Stomach (tissue), 8 donors: ENCODE measurements at regions not wholly inside any gene's neighbourhood (a gene's known extent, or its start where the extent isn't known, plus 50 kb on each side); places are given as distances from the start of the nearest gene placed in this dataset.

Experiments
- DNase-seq, 2 donors: peaks; one replicate each; pipeline versions ENCODE4 v3.0.0 to v3.0.0-alpha.2; 2013 to 2019
- H3K27ac ChIP-seq, 5 donors: fragments of 200-600 bp in 4 of 5; sonication (generic) in 4 of 5; one replicate each; pipeline ENCODE4 v1.5.1; 2013 to 2019; ENCODE audit warnings: mild to moderate bottlenecking in 1 of 5, moderate library complexity in 1 of 5
- H3K27me3 ChIP-seq, 3 donors: fragments of 200-600 bp; sonication (generic); one replicate each; pipeline ENCODE4 v1.5.1; 2017 to 2019; ENCODE audit warnings: mixed run types in 1 of 3
- H3K36me3 ChIP-seq, 4 donors: fragments of 200-600 bp; sonication (generic); 1 replicate in 3 of 4; 2 replicates in 1 of 4; pipeline ENCODE4 v1.5.1; 2016 to 2019
- H3K4me1 ChIP-seq, 4 donors: fragments of 200-600 bp; sonication (generic); one replicate each; pipeline ENCODE4 v1.5.1; 2016 to 2019
- H3K4me3 ChIP-seq, 4 donors: fragments of 200-600 bp; sonication (generic) in 3 of 4; one replicate each; pipeline ENCODE4 v1.5.1; 2016 to 2019; ENCODE audit warnings: mild to moderate bottlenecking in 1 of 4
- H3K9me3 ChIP-seq, 4 donors: fragments of 200-600 bp; sonication (generic); one replicate each; pipeline ENCODE4 v1.5.1; 2016 to 2019
- CTCF ChIP-seq, 7 experiments: fragments of 450-650 bp in 4 of 7; fragments of 200-600 bp in 3 of 7; sonication (generic) in 3 of 7; IDR thresholded peaks; one replicate each; pipeline ENCODE4 v1.5.1; 2016 to 2019; ENCODE audit warnings: antibody characterized with exemption in 7 of 7, control low read depth in 2 of 7, mild to moderate bottlenecking in 1 of 7
- EP300 ChIP-seq: sonication (generic); formaldehyde crosslinking; IDR thresholded peaks from one replicate; pipeline ENCODE4 v1.6.1; 2017; ENCODE audit warnings: antibody characterized with exemption
- POLR2A ChIP-seq, 4 donors: fragments of 450-650 bp; IDR thresholded peaks; one replicate each; pipeline ENCODE4 v1.6.1; 2016; ENCODE audit warnings: antibody characterized with exemption in 4 of 4, control low read depth in 2 of 4, mild to moderate bottlenecking in 1 of 4, moderate library complexity in 1 of 4
- POLR2AphosphoS5 ChIP-seq, 3 donors: sonication (generic); formaldehyde crosslinking; IDR thresholded peaks; one replicate each; pipeline ENCODE4 v1.6.1; 2016; ENCODE audit warnings: antibody characterized with exemption in 3 of 3
- WGBS, 5 donors: extraction: QIAGEN DNeasy Blood & Tissue Kit in 3 of 5; methylation state at CpG; one replicate each; pipeline versions ENCODE4 v1.1.5 to v1.1.7; 2013 to 2018; 5-methylcytosine and 5-hydroxymethylcytosine counted together
- intact Hi-C: fragments of 100-400 bp; cut with DNase I; formaldehyde crosslinking; loops from one replicate; pipeline ENCODE4 v1.15.1; 2023; ENCODE audit warnings: low total_unique reads
- donor health status: healthy with polysubstance abuse.
- donor health status: Bipolar disorder and iron deficiency.
- donor health status: healthy.

DNA sequence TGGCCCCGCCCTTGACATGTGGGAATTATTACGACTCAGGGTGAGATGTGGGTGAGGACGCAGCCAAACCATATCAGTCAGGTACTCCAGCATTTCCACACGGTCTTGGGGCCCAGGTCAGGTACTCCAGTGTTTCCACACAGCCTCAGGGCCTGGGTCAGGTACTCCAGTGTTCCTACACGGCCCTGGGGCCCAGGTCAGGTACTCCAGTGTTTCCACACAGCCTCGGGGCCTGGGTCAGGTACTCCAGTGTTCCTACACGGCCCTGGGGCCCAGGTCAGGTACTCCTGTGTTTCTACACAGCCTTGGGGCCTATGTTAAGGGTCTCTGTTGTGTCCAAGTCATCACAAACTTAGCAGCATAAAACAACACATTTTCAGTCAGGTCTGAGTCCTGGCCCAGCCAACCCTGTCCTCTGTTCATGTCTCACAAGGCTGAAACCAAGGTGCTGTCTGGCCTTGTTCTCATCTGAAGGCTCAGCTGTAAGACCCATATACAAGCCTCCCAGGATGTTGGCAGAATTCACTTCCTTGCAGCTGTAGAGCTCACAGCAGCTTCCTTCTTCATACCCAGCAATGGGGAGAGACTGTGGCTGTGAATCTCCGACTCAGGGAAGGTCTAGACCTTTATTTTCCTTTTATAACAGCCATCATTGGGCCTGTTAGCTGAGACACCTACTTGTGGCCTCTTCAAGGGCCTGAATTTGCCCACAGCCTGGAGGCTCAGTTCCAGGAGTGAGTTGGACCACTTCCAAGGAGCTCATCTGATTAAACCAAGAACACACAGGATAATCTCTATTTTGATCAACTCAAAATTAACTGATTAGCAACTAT is 107.6 kb upstream of the SFSWAP start:
- H3K27me3 ChIP-seq, result peaks cover 0 to 59% (median 0%) of the 10 kb centered on the region in 3 donors
- H3K36me3 ChIP-seq, result no peaks in the 10 kb centered on the region
- no peaks in the 10 kb centered on the region for H3K9me3 ChIP-seq
- WGBS, 5 donors, result 60 to 73% (median 68%) methylated on average over 7 to 8 of the region's 8 CpGs
- H3K4me1 ChIP-seq, result peaks cover 0 to 7% (median 0%) of the 10 kb centered on the region in 4 donors
- TF ChIP-seq POLR2AphosphoS5 (IDR thresholded peaks at IDR 0.05) (no peak), EP300 (no peak), CTCF (IDR thresholded peaks at IDR 0.05) (no peak), POLR2A (IDR thresholded peaks at IDR 0.05) (no peak)
- H3K27ac ChIP-seq, result no peak overlapping the region
- intact Hi-C loops, result no loop called here
- DNase-seq, result no peak
- H3K4me3 ChIP-seq, result no peak overlapping the region

GRCh38 chr12:131603939-131604795 is 106.7 kb upstream of the SFSWAP start:
- peaks cover 0 to 14% (median 0%) of the 10 kb centered on the region in 4 donors for H3K4me1 ChIP-seq
- 24 to 56% (median 35%) methylated on average over 19 to 21 of the region's 21 CpGs for WGBS, 5 donors
- H3K9me3 ChIP-seq, result no peaks in the 10 kb centered on the region
- TF ChIP-seq POLR2AphosphoS5 (IDR thresholded peaks at IDR 0.05), result no peak
- no peak overlapping the region for H3K27ac ChIP-seq
- intact Hi-C loops, result no loop called here
- DNase-seq, result peak in 1 of 2 donors; percentile 51
- H3K36me3 ChIP-seq, result no peaks in the 10 kb centered on the region
- peaks cover 0 to 56% (median 5%) of the 10 kb centered on the region in 3 donors for H3K27me3 ChIP-seq
- H3K4me3 ChIP-seq, result no peak overlapping the region

- H3K27ac ChIP-seq, result no peak overlapping the region
- intact Hi-C loops, result no loop called here
- TF ChIP-seq EP300 (no peak), CTCF (IDR thresholded peaks at IDR 0.05) (no peak), POLR2AphosphoS5 (IDR thresholded peaks at IDR 0.05) (no peak), POLR2A (IDR thresholded peaks at IDR 0.05) (no peak)
- peaks cover 0 to 16% (median 0%) of the 10 kb centered on the region in 4 donors for H3K4me1 ChIP-seq
- H3K9me3 ChIP-seq, result no peaks in the 10 kb centered on the region
- H3K36me3 ChIP-seq, result no peaks in the 10 kb centered on the region
- DNase-seq, result no peak
- 67 to 80% (median 75%) methylated on average over 6 of the region's 6 CpGs for WGBS, 5 donors
- peaks cover 0 to 60% (median 5%) of the 10 kb centered on the region in 3 donors for H3K27me3 ChIP-seq
- no peak overlapping the region for H3K4me3 ChIP-seq
Measured at GRCh38 chr12:131604859-131605258, 106.0 kb upstream of the SFSWAP start.

- no peaks in the 10 kb centered on the region for H3K36me3 ChIP-seq
- H3K27ac ChIP-seq, result no peak overlapping the region
- H3K4me3 ChIP-seq, result no peak overlapping the region
- H3K4me1 ChIP-seq, result peaks cover 0 to 16% (median 0%) of the 10 kb centered on the region in 4 donors
- no peaks in the 10 kb centered on the region for H3K9me3 ChIP-seq
- WGBS, 5 donors, result 61 to 75% (median 70%) methylated on average over 7 of the region's 7 CpGs
- no peak for DNase-seq
- TF ChIP-seq EP300 (no peak), POLR2A (IDR thresholded peaks at IDR 0.05) (no peak), CTCF (IDR thresholded peaks at IDR 0.05) (no peak), POLR2AphosphoS5 (IDR thresholded peaks at IDR 0.05) (no peak)
- H3K27me3 ChIP-seq, result peaks cover 0 to 63% (median 5%) of the 10 kb centered on the region in 3 donors
- intact Hi-C loops, result no loop called here
Measured at GRCh38 chr12:131605304-131605829, 105.5 kb upstream of the SFSWAP start.
